Omental fat pad (tissue), 3 donors: ENCODE measurements at regions not wholly inside any gene's neighbourhood (a gene's known extent, or its start where the extent isn't known, plus 50 kb on each side); places are given as distances from the start of the nearest gene placed in this dataset.

Experiments
- ATAC-seq: fragments of 150-250 bp; one replicate; pipeline ENCODE4 v1.9.1; 2016; ENCODE audit warnings: mild to moderate bottlenecking, moderate library complexity; ENCODE audit not compliant: low FRiP score
- DNase-seq: peaks from one replicate; pipeline ENCODE4 v3.0.0-alpha.2; 2019; ENCODE audit warnings: low spot score
- CTCF ChIP-seq, 3 donors: fragments of 450-650 bp; IDR thresholded peaks; one replicate each; pipeline ENCODE4 v1.5.1; 2016 to 2017; ENCODE audit warnings: antibody characterized with exemption in 3 of 3, mild to moderate bottlenecking in 3 of 3, moderate library complexity in 2 of 3

- DNase-seq: no peak
- ATAC-seq: no peak
- no peak for TF ChIP-seq CTCF (IDR thresholded peaks at IDR 0.05)
These were observed 100.4 kb upstream of the SH3BP4 start for GRCh38 chr2:234851451-234851850.

GRCh38 chr2:234850818-234851217 is 101.0 kb upstream of the SH3BP4 start:
- no peak for TF ChIP-seq CTCF (IDR thresholded peaks at IDR 0.05)
- ATAC-seq (no peak), DNase-seq (no peak)

- no peak for ATAC-seq
- DNase-seq: no peak
These were observed 102.1 kb upstream of the SH3BP4 start for GRCh38 chr2:234849678-234850077.

GRCh38 chr2:234848578-234848977 is 103.2 kb upstream of the SH3BP4 start:
- ATAC-seq: no peak
- DNase-seq: no peak
- TF ChIP-seq CTCF (IDR thresholded peaks at IDR 0.05): no peak

More at GRCh38 chr2:234849678-234850077, 102.1 kb upstream of the SH3BP4 start:
- TF ChIP-seq CTCF (IDR thresholded peaks at IDR 0.05): no peak

- no peak for TF ChIP-seq CTCF (IDR thresholded peaks at IDR 0.05)
- no peak for ATAC-seq
- DNase-seq: no peak
These were observed 104.2 kb upstream of the SH3BP4 start for GRCh38 chr2:234847639-234848038.

- no peak for TF ChIP-seq CTCF (IDR thresholded peaks at IDR 0.05)
- no peak for ATAC-seq
These were observed 104.5 kb upstream of the SH3BP4 start for GRCh38 chr2:234847364-234847635.

GRCh38 chr2:234846599-234847363 is 105.0 kb upstream of the SH3BP4 start:
- ATAC-seq: no peak
- TF ChIP-seq CTCF (IDR thresholded peaks at IDR 0.05): no peak
- no peak for DNase-seq

More at GRCh38 chr2:234847364-234847635, 104.5 kb upstream of the SH3BP4 start:
- no peak for DNase-seq
